Panc1 (cell line): ENCODE measurements at regions not wholly inside any gene's neighbourhood (a gene's known extent, or its start where the extent isn't known, plus 50 kb on each side); places are given as distances from the start of the nearest gene placed in this dataset.

Source experiments
- ATAC-seq: fragments of 200-7000 bp; cut with Tn5 transposase; 2 replicates; pipeline ENCODE4 v1.9.1; 2020; ENCODE audit warnings: mild to moderate bottlenecking, moderate library complexity
- BruUV-seq: library from RNA; stranded (reverse); fragments of 400-500 nt; replicated peaks from 2 replicates; lab custom pipeline; 2021; lab: Mats Ljungman, UMichigan
- CTCF ChIA-PET: fragments of 300-600 bp; sonication (Branson Sonifier 250); formaldehyde crosslinking; loops from one replicate; lab custom pipeline; 2022; ENCODE audit warnings: antibody characterized with exemption; lab: Charles Lee
- POLR2A ChIA-PET: fragments of 300-600 bp; sonication (Branson Sonifier 250); formaldehyde crosslinking; loops from one replicate; lab custom pipeline; 2022; ENCODE audit warnings: antibody characterized with exemption; lab: Charles Lee
- DNase-seq: peaks from one replicate; pipeline ENCODE4 v3.0.0-alpha.2; 2010; ENCODE audit warnings: low read depth, low spot score
- H3K27ac ChIP-seq: 2 replicates; pipeline ENCODE4 v1.5.1; 2011; ENCODE audit warnings: mild to moderate bottlenecking, low read length, inconsistent platforms
- H3K27me3 ChIP-seq: fragments of 200-500 bp; sonication (Bioruptor generic); 2 replicates; pipeline ENCODE4 v1.6.0; 2014; ENCODE audit warnings: low read length, inconsistent platforms; ENCODE audit not compliant: control insufficient read depth, insufficient read depth
- H3K36me3 ChIP-seq: fragments of 200-500 bp; sonication (Bioruptor generic); 2 replicates; pipeline ENCODE4 v1.5.1; 2014; ENCODE audit warnings: inconsistent platforms, mild to moderate bottlenecking, low read length, moderate library complexity; ENCODE audit not compliant: control insufficient read depth, insufficient read depth
- H3K4me1 ChIP-seq: 2 replicates; pipeline ENCODE4 v1.5.1; 2011; ENCODE audit warnings: inconsistent platforms, mild to moderate bottlenecking, low read length, moderate library complexity; ENCODE audit not compliant: control insufficient read depth, insufficient read depth
- H3K4me3 ChIP-seq, 2 experiments: 2 replicates each; pipeline ENCODE4 v1.5.1; 2011 to 2012; ENCODE audit warnings: low read depth in 2 of 2, low read length in 2 of 2, mild to moderate bottlenecking in 2 of 2, inconsistent platforms in 1 of 2, moderate library complexity in 1 of 2
- H3K9me3 ChIP-seq: fragments of 200-500 bp; sonication (Bioruptor generic); 2 replicates; pipeline ENCODE4 v1.5.1; 2014; ENCODE audit warnings: low read depth, mild to moderate bottlenecking, inconsistent platforms, low read length, moderate library complexity; ENCODE audit not compliant: control insufficient read depth, insufficient read depth
- CTCF ChIP-seq: fragments of 450-650 bp; IDR thresholded peaks from 2 replicates; pipeline ENCODE4 v1.5.1; 2017; ENCODE audit warnings: mild to moderate bottlenecking
- POLR2AphosphoS5 ChIP-seq: IDR thresholded peaks from 2 replicates; pipeline ENCODE4 v1.6.1; 2012; ENCODE audit warnings: mild to moderate bottlenecking, low read depth, low read length, moderate library complexity
- REST ChIP-seq, 2 experiments: IDR thresholded peaks; 2 replicates each; pipeline ENCODE4 v1.6.1; 2011 to 2012; ENCODE audit warnings: low read depth in 2 of 2, control low read depth in 1 of 2, low read length in 1 of 2, mild to moderate bottlenecking in 1 of 2, moderate library complexity in 1 of 2; ENCODE audit not compliant: insufficient read depth in 1 of 2
- SIN3A ChIP-seq: IDR thresholded peaks from 2 replicates; pipeline ENCODE4 v1.6.1; 2012; ENCODE audit warnings: low read depth, mild to moderate bottlenecking, low read length, moderate library complexity, borderline replicate concordance; ENCODE audit not compliant: insufficient read depth
- TCF7L2 ChIP-seq: IDR thresholded peaks from 2 replicates; pipeline ENCODE4 v1.6.1; 2011; ENCODE audit warnings: mild to moderate bottlenecking, low read depth, low read length, inconsistent platforms
- in situ Hi-C: cut with HindIII; loops from 2 replicates; pipeline ENCODE4 v1.10.0; 2016; ENCODE audit warnings: low sequenced_read_pairs, low pct_unique_long_range_greater_than_20kb
- intact Hi-C: fragments of 100-400 bp; cut with micrococcal nuclease; formaldehyde crosslinking; loops from one replicate; pipeline ENCODE4 v1.10.0; 2022; ENCODE audit not compliant: unreplicated experiment

GRCh38 chr14:62102349-62102725 lies 340.1 kb downstream of the SNAPC1 start:
- Histone ChIP-seq H3K36me3 (no peaks in the 10 kb centered on the region), H3K9me3 (no peaks in the 10 kb centered on the region), H3K27ac (no peak overlapping the region), H3K27me3 (no peaks in the 10 kb centered on the region), H3K4me1 (no peaks in the 10 kb centered on the region), H3K4me3 (no peak overlapping the region)
- CTCF ChIA-PET, result no interaction called here
- ATAC-seq (no peak), DNase-seq (no peak)
- POLR2A ChIA-PET, result no interaction called here
- TF ChIP-seq POLR2AphosphoS5, result no peak
- TF ChIP-seq SIN3A, result no peak
- no peak for TF ChIP-seq CTCF
- TF ChIP-seq TCF7L2, result no peak
- no peak for TF ChIP-seq REST (IDR thresholded peaks at IDR 0.05; ENCODE audit: insufficient read depth in 1 of 2, low read depth in 2 of 2, low read length in 1 of 2)
- in situ Hi-C loops (no loop called here), intact Hi-C loops (no loop called here)
- BruUV-seq, result no TSS peak

- Histone ChIP-seq H3K4me3 (no peak overlapping the region), H3K4me1 (no peaks in the 10 kb centered on the region), H3K27me3 (no peaks in the 10 kb centered on the region), H3K27ac (no peak overlapping the region), H3K36me3 (no peaks in the 10 kb centered on the region), H3K9me3 (no peaks in the 10 kb centered on the region)
- no peak for DNase-seq
- in situ Hi-C loops, result no loop called here
- intact Hi-C loops, result no loop called here
- TF ChIP-seq REST (IDR thresholded peaks at IDR 0.05; ENCODE audit: insufficient read depth in 1 of 2, low read depth in 2 of 2, low read length in 1 of 2), result no peak
- TF ChIP-seq POLR2AphosphoS5, result no peak
- no peak for TF ChIP-seq TCF7L2
- no peak for TF ChIP-seq SIN3A
- no peak for TF ChIP-seq CTCF
- CTCF ChIA-PET, result no interaction called here
- no TSS peak for BruUV-seq
- POLR2A ChIA-PET, result no interaction called here
- no peak for ATAC-seq
Measured at GRCh38 chr14:62103464-62103863, 341.2 kb downstream of the SNAPC1 start.
